GM18951 (cell line): ENCODE measurements at regions not wholly inside any gene's neighbourhood (a gene's known extent, or its start where the extent isn't known, plus 50 kb on each side); places are given as distances from the start of the nearest gene placed in this dataset.
"Not testable (repeated sequence)": the region's sequence is repeated elsewhere in the genome, so short reads cannot be mapped to it uniquely, and the experiment has no call there.

Experiments
- POLR2A ChIP-seq: IDR thresholded peaks from 4 replicates; pipeline ENCODE4 v1.6.1; 2011; ENCODE audit warnings: mild to moderate bottlenecking; ENCODE audit not compliant: insufficient read length, insufficient read depth; ENCODE audit errors: extremely low read depth
- in situ Hi-C: fragments of 300-500 bp; cut with MboI; formaldehyde crosslinking; loops from one replicate; pipeline ENCODE4 v1.12.0; 2022; ENCODE audit warnings: low sequenced_read_pairs, mixed read lengths, inconsistent platforms; ENCODE audit not compliant: unreplicated experiment

GRCh38 chr6:100099189-100100074, 105.4 kb upstream of the MCHR2 start:
- TF ChIP-seq POLR2A: no peak
- in situ Hi-C loops: loop anchor here (10.0 to 25.0 kb wide), 2 partner anchors 95 to 563 kb away; no protein-coding TSS in a partner anchor

DNA sequence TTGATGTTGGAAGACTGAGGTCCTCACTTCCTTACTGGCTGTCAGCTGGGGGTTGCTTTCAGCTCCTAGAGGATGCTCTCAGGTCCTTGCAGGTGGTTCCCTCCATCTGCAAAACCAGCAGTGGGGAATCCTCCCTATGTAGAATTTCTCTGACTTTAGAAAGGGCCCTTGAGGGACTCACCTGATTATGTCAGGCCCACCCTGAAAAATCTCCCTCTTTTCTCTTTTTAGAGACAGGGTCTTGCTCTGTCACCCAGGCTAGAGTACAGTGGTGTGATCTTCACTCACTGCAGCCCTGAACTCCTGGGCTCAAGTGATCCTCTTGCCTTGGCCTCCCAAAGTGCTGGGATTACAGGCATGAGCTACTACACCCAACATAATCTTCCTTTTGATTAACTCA, 102.9 kb upstream of the MCHR2 start:
- in situ Hi-C loops: loop anchor here (10.0 kb wide), 1 partner anchor 92 kb away; no protein-coding TSS in a partner anchor
- TF ChIP-seq POLR2A: no peak

DNA sequence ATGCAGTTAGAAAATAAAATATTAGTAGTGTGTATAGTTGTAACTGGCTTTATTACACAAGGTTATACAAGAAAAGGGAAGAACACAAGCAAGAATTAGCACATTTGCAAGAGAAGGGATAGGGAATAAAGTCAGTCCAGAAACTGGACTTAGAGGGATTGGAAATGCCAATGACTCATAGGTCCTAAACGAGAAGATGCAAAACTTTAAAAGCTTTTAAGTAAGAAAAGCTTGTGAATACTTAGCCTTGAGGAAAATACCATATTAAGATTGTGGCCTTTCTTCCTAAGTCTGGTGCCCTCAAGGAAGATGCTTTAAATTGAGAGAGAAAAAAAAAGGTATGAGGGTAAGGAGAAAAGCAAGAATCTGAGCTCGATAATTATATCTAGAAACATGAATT, 102.3 kb upstream of the MCHR2 start:
- in situ Hi-C loops: loop anchor here (10.0 kb wide), 1 partner anchor 92 kb away; no protein-coding TSS in a partner anchor
- TF ChIP-seq POLR2A: no peak

DNA sequence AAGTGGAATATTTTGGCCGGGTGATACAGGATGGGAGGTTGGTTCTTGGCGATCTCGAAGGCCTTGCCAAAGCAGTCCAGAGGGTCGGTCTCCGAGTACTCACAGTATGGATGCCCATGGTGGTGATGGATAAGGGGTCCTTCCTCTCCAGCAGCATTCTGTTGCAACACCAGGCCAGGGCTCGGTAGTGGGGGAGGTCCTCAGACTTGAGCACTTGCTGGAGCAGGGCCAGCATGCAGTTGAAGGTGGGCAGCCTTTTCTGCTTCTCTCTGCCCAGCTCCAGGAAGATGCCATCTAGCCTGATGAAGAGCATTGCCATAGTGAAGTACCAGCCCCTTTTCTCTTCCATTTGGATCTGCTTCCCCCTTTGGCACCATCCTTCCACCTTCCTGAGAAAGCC, 99.4 kb upstream of the MCHR2 start:
- in situ Hi-C loops: loop anchor here (10.0 kb wide), 1 partner anchor 89 kb away; no protein-coding TSS in a partner anchor
- no peak for TF ChIP-seq POLR2A

- no peak for TF ChIP-seq POLR2A
- in situ Hi-C loops: no loop called here
Observed at GRCh38 chr6:100088009-100088408, 94.0 kb upstream of the MCHR2 start.

GRCh38 chr6:100084991-100085364, 91.0 kb upstream of the MCHR2 start:
- in situ Hi-C loops: no loop called here
- TF ChIP-seq POLR2A: no peak

DNA sequence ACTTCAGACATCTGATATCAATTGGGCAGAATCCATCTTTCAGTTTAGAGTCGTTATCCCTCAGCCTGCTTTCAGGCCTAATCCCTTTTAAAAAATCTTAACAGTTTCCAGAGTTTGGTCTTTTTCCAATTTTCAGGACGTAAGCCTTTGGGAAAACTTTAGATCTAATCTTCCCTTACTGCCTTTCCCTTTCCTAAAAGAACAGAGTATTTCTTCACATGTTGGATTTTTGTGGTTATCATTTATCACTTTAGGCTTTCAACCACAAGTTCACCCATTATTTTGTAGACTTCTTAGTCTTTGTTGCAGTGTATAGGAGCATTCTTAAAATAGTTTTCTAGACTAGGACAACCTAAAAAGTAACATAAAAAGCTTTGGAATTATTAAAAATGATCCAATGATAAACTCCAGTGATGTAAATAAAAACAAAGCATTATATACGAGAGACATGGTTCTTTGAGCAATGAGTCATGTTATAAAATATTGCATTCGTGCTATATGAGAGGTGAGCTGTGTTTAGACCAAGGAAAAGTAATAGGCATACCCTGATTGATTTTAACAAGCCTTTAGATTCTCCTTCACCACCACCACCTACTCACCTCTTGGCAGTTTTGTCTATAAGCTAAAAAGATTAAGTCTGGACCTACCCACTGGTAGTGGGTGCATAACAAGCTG, 90.4 kb upstream of the MCHR2 start:
- TF ChIP-seq POLR2A: no peak
- in situ Hi-C loops: no loop called here

DNA sequence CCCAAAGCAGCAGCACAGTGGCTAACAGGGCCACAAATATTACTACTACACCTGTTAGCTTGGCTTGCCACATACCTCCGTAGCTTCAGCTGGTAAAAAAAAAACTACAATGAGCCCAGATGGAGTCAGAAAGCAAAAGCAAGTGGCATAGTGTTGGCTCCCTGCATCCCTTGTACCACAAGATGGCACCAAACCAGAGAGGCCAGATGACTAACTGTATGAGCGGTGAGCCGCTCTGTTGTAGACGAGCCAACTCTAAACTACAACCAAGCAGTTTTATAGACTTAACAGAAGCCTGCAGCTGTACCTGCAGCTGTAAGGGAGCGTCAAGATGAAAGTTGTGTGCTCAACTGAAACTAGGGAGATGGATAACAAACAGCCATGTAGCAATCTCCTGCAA, 84.5 kb upstream of the MCHR2 start:
- in situ Hi-C loops: no loop called here
- no peak for TF ChIP-seq POLR2A

DNA sequence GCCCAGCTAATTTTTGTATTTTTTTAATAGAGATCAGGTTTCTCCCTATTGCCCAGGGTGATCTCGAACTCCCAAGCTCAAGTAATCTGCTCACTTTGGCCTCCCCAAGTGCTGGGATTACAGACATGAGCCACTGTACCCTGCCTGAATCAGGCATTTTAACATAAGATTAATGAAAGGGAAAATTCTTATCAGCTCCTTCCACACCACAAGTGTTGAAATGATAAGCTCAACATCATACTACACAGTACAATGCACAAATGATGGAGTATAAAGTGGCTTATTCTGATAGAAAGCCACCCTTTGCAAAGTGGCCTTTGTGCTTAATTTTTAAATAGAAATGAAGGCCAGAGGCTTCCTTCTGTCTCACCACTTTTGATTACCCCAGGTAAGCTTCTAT, 71.3 kb upstream of the MCHR2 start:
- in situ Hi-C loops: no loop called here
- TF ChIP-seq POLR2A: no peak

- in situ Hi-C loops: no loop called here
- no peak for TF ChIP-seq POLR2A
Observed at GRCh38 chr6:100062621-100063020, 68.6 kb upstream of the MCHR2 start.

- in situ Hi-C loops: no loop called here
- TF ChIP-seq POLR2A: no peak
Observed at GRCh38 chr6:100057941-100058340, 63.9 kb upstream of the MCHR2 start.

- no peak for TF ChIP-seq POLR2A
- in situ Hi-C loops: no loop called here
Observed at GRCh38 chr6:100050550-100050949, 56.5 kb upstream of the MCHR2 start.

DNA sequence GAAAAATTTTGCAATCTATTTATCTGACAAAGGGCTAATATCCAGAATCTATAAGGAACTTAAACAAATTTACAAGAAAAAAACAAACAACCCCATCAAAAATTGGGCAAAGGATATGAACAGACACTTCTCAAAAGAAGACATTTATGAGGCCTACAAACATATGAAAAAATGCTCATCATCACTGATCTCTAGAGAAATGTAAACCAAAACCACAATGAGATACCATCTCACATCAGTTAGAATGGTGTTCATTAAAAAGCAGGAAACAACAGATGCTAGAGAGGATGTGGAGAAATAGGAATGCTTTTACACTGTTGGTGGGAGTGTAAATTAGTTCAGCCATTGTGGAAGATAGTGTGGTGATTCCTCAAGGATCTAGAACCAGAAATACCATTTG, 49.9 kb upstream of the MCHR2 start:
- in situ Hi-C loops: not testable (repeated sequence)
